Sigmoid colon (tissue), 4 donors: ENCODE measurements at regions not wholly inside any gene's neighbourhood (a gene's known extent, or its start where the extent isn't known, plus 50 kb on each side); places are given as distances from the start of the nearest gene placed in this dataset.
"Not testable (repeated sequence)": the region's sequence is repeated elsewhere in the genome, so short reads cannot be mapped to it uniquely, and the experiment has no call there.

Experiments used
- POLR2A ChIP-seq, 2 donors: fragments of 450-650 bp; IDR thresholded peaks; one replicate each; pipeline ENCODE4 v1.6.1; 2016; ENCODE audit warnings: antibody characterized with exemption in 2 of 2, mild to moderate bottlenecking in 2 of 2, moderate library complexity in 2 of 2
- POLR2AphosphoS5 ChIP-seq, 4 donors: sonication (generic); formaldehyde crosslinking; IDR thresholded peaks; one replicate each; pipeline ENCODE4 v1.6.1; 2017; ENCODE audit warnings: antibody characterized with exemption in 4 of 4
- TF ChIP-seq, protein P1 (sequence below), 4 experiments: fragments of 450-650 bp in 3 of 4; fragments of 200-600 bp in 1 of 4; IDR thresholded peaks; one replicate each; pipeline ENCODE4 v1.5.1; 2016 to 2019; ENCODE audit warnings: antibody characterized with exemption in 4 of 4, mild to moderate bottlenecking in 3 of 4, moderate library complexity in 2 of 4

GRCh38 chr16:33827522-33827921, 368.1 kb downstream of the TP53TG3F start:
- TF ChIP-seq, protein P1, sequence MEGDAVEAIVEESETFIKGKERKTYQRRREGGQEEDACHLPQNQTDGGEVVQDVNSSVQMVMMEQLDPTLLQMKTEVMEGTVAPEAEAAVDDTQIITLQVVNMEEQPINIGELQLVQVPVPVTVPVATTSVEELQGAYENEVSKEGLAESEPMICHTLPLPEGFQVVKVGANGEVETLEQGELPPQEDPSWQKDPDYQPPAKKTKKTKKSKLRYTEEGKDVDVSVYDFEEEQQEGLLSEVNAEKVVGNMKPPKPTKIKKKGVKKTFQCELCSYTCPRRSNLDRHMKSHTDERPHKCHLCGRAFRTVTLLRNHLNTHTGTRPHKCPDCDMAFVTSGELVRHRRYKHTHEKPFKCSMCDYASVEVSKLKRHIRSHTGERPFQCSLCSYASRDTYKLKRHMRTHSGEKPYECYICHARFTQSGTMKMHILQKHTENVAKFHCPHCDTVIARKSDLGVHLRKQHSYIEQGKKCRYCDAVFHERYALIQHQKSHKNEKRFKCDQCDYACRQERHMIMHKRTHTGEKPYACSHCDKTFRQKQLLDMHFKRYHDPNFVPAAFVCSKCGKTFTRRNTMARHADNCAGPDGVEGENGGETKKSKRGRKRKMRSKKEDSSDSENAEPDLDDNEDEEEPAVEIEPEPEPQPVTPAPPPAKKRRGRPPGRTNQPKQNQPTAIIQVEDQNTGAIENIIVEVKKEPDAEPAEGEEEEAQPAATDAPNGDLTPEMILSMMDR (IDR thresholded peaks at IDR 0.05), result not testable (repeated sequence)
- not testable (repeated sequence) for TF ChIP-seq POLR2AphosphoS5, POLR2A (IDR thresholded peaks at IDR 0.05)
